ENCODE measurements at regions not wholly inside any gene's neighbourhood (a gene's known extent, or its start where the extent isn't known, plus 50 kb on each side); places are given as distances from the start of the nearest gene placed in this dataset.

DNA sequence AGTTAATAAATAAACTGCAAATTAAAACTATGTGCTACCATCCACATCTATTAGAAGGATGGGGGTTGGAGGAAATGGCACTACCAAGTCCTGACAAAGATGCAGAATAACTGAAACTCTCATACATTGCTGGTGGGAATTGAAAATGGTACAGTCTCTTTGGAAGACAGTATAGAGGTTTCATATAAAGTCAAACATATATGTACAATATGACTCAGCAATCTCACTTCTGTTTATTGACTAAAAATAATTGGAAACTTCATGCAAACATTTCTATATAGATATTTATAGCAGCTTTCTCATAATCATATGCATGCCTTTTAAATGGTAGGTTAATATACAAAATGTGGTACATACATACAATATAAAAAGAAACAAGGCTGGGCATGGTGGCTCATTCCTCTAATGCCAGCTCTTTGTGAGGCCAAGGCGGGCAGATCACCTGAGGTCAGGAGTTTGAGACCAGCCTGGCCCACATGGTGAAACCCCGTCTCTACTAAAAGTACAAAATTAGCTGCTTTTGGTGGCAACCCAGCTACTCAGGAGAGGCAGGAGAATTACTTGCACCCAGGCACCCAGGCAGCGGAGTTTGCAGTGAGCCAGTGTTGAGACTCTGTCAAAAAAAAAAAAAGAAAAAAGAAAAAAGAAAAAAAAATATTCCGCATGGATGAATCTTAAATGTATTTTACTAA is 225.0 kb upstream of the CXXC4 start:
- TF ChIP-seq POLR2AphosphoS5 (IDR thresholded peaks at IDR 0.05; ENCODE audit: low read depth, low read length) (no peak), TAF1 (IDR thresholded peaks at IDR 0.05; ENCODE audit: borderline replicate concordance, insufficient read depth, low read length) (no peak), SIN3A (IDR thresholded peaks at IDR 0.05; ENCODE audit: borderline replicate concordance, insufficient read depth, low read length) (no peak)
- TF ChIP-seq, protein P1, sequence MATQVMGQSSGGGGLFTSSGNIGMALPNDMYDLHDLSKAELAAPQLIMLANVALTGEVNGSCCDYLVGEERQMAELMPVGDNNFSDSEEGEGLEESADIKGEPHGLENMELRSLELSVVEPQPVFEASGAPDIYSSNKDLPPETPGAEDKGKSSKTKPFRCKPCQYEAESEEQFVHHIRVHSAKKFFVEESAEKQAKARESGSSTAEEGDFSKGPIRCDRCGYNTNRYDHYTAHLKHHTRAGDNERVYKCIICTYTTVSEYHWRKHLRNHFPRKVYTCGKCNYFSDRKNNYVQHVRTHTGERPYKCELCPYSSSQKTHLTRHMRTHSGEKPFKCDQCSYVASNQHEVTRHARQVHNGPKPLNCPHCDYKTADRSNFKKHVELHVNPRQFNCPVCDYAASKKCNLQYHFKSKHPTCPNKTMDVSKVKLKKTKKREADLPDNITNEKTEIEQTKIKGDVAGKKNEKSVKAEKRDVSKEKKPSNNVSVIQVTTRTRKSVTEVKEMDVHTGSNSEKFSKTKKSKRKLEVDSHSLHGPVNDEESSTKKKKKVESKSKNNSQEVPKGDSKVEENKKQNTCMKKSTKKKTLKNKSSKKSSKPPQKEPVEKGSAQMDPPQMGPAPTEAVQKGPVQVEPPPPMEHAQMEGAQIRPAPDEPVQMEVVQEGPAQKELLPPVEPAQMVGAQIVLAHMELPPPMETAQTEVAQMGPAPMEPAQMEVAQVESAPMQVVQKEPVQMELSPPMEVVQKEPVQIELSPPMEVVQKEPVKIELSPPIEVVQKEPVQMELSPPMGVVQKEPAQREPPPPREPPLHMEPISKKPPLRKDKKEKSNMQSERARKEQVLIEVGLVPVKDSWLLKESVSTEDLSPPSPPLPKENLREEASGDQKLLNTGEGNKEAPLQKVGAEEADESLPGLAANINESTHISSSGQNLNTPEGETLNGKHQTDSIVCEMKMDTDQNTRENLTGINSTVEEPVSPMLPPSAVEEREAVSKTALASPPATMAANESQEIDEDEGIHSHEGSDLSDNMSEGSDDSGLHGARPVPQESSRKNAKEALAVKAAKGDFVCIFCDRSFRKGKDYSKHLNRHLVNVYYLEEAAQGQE (IDR thresholded peaks at IDR 0.05; ENCODE audit: insufficient read depth in 1 of 2, low read depth in 2 of 2, low read length in 2 of 2), result no peak

Data from PFSK-1 (cell line).